ENCODE measurements at regions not wholly inside any gene's neighbourhood (a gene's known extent, or its start where the extent isn't known, plus 50 kb on each side); places are given as distances from the start of the nearest gene placed in this dataset.

- FAIRE-seq (no peak), DNase-seq (ENCODE audit: low read depth) (peak; percentile 42)
- Histone ChIP-seq H3K79me2 (ENCODE audit: insufficient read depth, low read length) (no peaks in the 10 kb centered on the region), H3K9me3 (ENCODE audit: insufficient read depth, low read depth, low read length) (no peaks in the 10 kb centered on the region), H3K4me2 (ENCODE audit: low read length) (no peak overlapping the region), H2AFZ (ENCODE audit: low read depth, low read length) (peak overlapping the region; percentile 31), H3K9ac (ENCODE audit: low read length) (no peak overlapping the region), H3K27ac (ENCODE audit: low read depth, low read length) (peak overlapping the region; percentile 5), H4K20me1 (ENCODE audit: insufficient read depth, low read length) (no peaks in the 10 kb centered on the region), H3K4me3 (ENCODE audit: insufficient read depth, low read depth, low read length) (no peak overlapping the region), H3K27me3 (ENCODE audit: insufficient read depth, low read length) (no peaks in the 10 kb centered on the region), H3K4me1 (ENCODE audit: insufficient read depth, low read length) (no peaks in the 10 kb centered on the region), H3K36me3 (ENCODE audit: insufficient read depth, low read length) (no peaks in the 10 kb centered on the region)
- H3K27ac Mint-ChIP-seq (ENCODE audit: unreplicated experiment): peak overlapping the region; percentile 56
- no peak overlapping the region for H3K4me3 Mint-ChIP-seq (ENCODE audit: unreplicated experiment)
- peaks cover 3% of the 10 kb centered on the region for H3K9me3 Mint-ChIP-seq (ENCODE audit: unreplicated experiment)
- H3K4me1 Mint-ChIP-seq (ENCODE audit: low read depth, unreplicated experiment): peaks cover 12% of the 10 kb centered on the region
- TF ChIP-seq CTCF (IDR thresholded peaks at IDR 0.05; ENCODE audit: insufficient read depth, low read depth, low read length): no peak
- TF ChIP-seq EZH2 (IDR thresholded peaks at IDR 0.05; ENCODE audit: insufficient read depth, low read length): no peak
- H3K27me3 Mint-ChIP-seq (ENCODE audit: low read depth, unreplicated experiment): no peaks in the 10 kb centered on the region
- H3K36me3 Mint-ChIP-seq (ENCODE audit: low read depth, unreplicated experiment): no peaks in the 10 kb centered on the region
These were observed 325.0 kb upstream of the PKDCC start for GRCh38 chr2:41722668-41723369.

- Histone ChIP-seq H3K9ac (ENCODE audit: low read length) (no peak overlapping the region), H3K27me3 (ENCODE audit: insufficient read depth, low read length) (no peaks in the 10 kb centered on the region), H3K4me3 (ENCODE audit: insufficient read depth, low read depth, low read length) (no peak overlapping the region), H3K36me3 (ENCODE audit: insufficient read depth, low read length) (no peaks in the 10 kb centered on the region), H2AFZ (ENCODE audit: low read depth, low read length) (no peak overlapping the region), H3K4me1 (ENCODE audit: insufficient read depth, low read length) (no peaks in the 10 kb centered on the region), H3K79me2 (ENCODE audit: insufficient read depth, low read length) (no peaks in the 10 kb centered on the region), H3K9me3 (ENCODE audit: insufficient read depth, low read depth, low read length) (no peaks in the 10 kb centered on the region), H4K20me1 (ENCODE audit: insufficient read depth, low read length) (no peaks in the 10 kb centered on the region), H3K4me2 (ENCODE audit: low read length) (no peak overlapping the region), H3K27ac (ENCODE audit: low read depth, low read length) (no peak overlapping the region)
- no peak overlapping the region for H3K27ac Mint-ChIP-seq (ENCODE audit: unreplicated experiment)
- FAIRE-seq: no peak
- TF ChIP-seq CTCF (IDR thresholded peaks at IDR 0.05; ENCODE audit: insufficient read depth, low read depth, low read length) (no peak), EZH2 (IDR thresholded peaks at IDR 0.05; ENCODE audit: insufficient read depth, low read length) (no peak)
- no peak for DNase-seq (ENCODE audit: low read depth)
- no peak overlapping the region for H3K4me3 Mint-ChIP-seq (ENCODE audit: unreplicated experiment)
- peaks cover 12% of the 10 kb centered on the region for H3K4me1 Mint-ChIP-seq (ENCODE audit: low read depth, unreplicated experiment)
- H3K27me3 Mint-ChIP-seq (ENCODE audit: low read depth, unreplicated experiment): no peaks in the 10 kb centered on the region
- peaks cover 3% of the 10 kb centered on the region for H3K9me3 Mint-ChIP-seq (ENCODE audit: unreplicated experiment)
- H3K36me3 Mint-ChIP-seq (ENCODE audit: low read depth, unreplicated experiment): no peaks in the 10 kb centered on the region
These were observed 324.3 kb upstream of the PKDCC start for GRCh38 chr2:41723526-41723925.

GRCh38 chr2:41724465-41724864 lies 323.4 kb upstream of the PKDCC start:
- no peaks in the 10 kb centered on the region for H3K36me3 Mint-ChIP-seq (ENCODE audit: low read depth, unreplicated experiment)
- H4K20me1 ChIP-seq (ENCODE audit: insufficient read depth, low read length): no peaks in the 10 kb centered on the region
- H3K79me2 ChIP-seq (ENCODE audit: insufficient read depth, low read length): no peaks in the 10 kb centered on the region
- H3K27me3 Mint-ChIP-seq (ENCODE audit: low read depth, unreplicated experiment): no peaks in the 10 kb centered on the region
- H3K4me1 Mint-ChIP-seq (ENCODE audit: low read depth, unreplicated experiment): peaks cover 12% of the 10 kb centered on the region
- no peaks in the 10 kb centered on the region for H3K27me3 ChIP-seq (ENCODE audit: insufficient read depth, low read length)
- peaks cover 3% of the 10 kb centered on the region for H3K9me3 Mint-ChIP-seq (ENCODE audit: unreplicated experiment)
- no peaks in the 10 kb centered on the region for H3K4me1 ChIP-seq (ENCODE audit: insufficient read depth, low read length)
- TF ChIP-seq EZH2 (IDR thresholded peaks at IDR 0.05; ENCODE audit: insufficient read depth, low read length) (no peak), CTCF (IDR thresholded peaks at IDR 0.05; ENCODE audit: insufficient read depth, low read depth, low read length) (no peak)
- no peak overlapping the region for H3K27ac Mint-ChIP-seq (ENCODE audit: unreplicated experiment)
- H2AFZ ChIP-seq (ENCODE audit: low read depth, low read length): no peak overlapping the region
- H3K4me3 ChIP-seq (ENCODE audit: insufficient read depth, low read depth, low read length): no peak overlapping the region
- no peak overlapping the region for H3K9ac ChIP-seq (ENCODE audit: low read length)
- DNase-seq (ENCODE audit: low read depth) (no peak), FAIRE-seq (no peak)
- no peak overlapping the region for H3K27ac ChIP-seq (ENCODE audit: low read depth, low read length)
- no peak overlapping the region for H3K4me3 Mint-ChIP-seq (ENCODE audit: unreplicated experiment)
- no peak overlapping the region for H3K4me2 ChIP-seq (ENCODE audit: low read length)
- H3K36me3 ChIP-seq (ENCODE audit: insufficient read depth, low read length): no peaks in the 10 kb centered on the region
- H3K9me3 ChIP-seq (ENCODE audit: insufficient read depth, low read depth, low read length): no peaks in the 10 kb centered on the region

All from astrocyte (in vitro differentiated cells and primary cell).